B cell (primary cell): ENCODE measurements at regions not wholly inside any gene's neighbourhood (a gene's known extent, or its start where the extent isn't known, plus 50 kb on each side); places are given as distances from the start of the nearest gene placed in this dataset.

Source experiments
- ATAC-seq: fragments of 200-7000 bp; cut with Tn5 transposase; one replicate; pipeline ENCODE4 v1.10.0; 2021; ENCODE audit warnings: low read depth, mild to moderate bottlenecking, moderate number of reproducible peaks, moderate library complexity
- CTCF ChIA-PET: fragments of 350-600 bp; sonication (Branson Sonifier 250); formaldehyde crosslinking; loops from one replicate; lab custom pipeline; 2021; ENCODE audit warnings: antibody characterized with exemption, inconsistent platforms; lab: Charles Lee
- POLR2A ChIA-PET: fragments of 350-600 bp; sonication (Branson Sonifier 250); formaldehyde crosslinking; loops from one replicate; lab custom pipeline; 2021; ENCODE audit warnings: antibody characterized with exemption; lab: Charles Lee
- DNase-seq: peaks from one replicate; pipeline ENCODE4 v3.0.0; 2013
- H2AFZ ChIP-seq: 2 replicates; pipeline ENCODE4 v1.6.1; 2012; ENCODE audit warnings: mild to moderate bottlenecking, low read depth, low read length; ENCODE audit not compliant: insufficient read depth, poor library complexity, severe bottlenecking
- H3K27ac ChIP-seq, 2 donors: 1 replicate in 1 of 2; 2 replicates in 1 of 2; pipeline ENCODE4 v1.5.1; 2012 to 2013; ENCODE audit warnings: low read length in 2 of 2, mild to moderate bottlenecking in 2 of 2, moderate library complexity in 1 of 2
- H3K27me3 ChIP-seq, 4 experiments: fragments of 200-600 bp in 1 of 4; sonication (generic) in 1 of 4; replicated peaks in 1 of 4; 1 replicate in 2 of 4; 2 replicates in 2 of 4; pipeline versions ENCODE4 v1.6.1 to v1.7.0; 2013 to 2016; ENCODE audit warnings: low read length in 3 of 4, mild to moderate bottlenecking in 2 of 4, mixed read lengths in 1 of 4, moderate library complexity in 1 of 4; ENCODE audit not compliant: insufficient read depth in 4 of 4, control insufficient read depth in 3 of 4; ENCODE audit errors: control extremely low read depth in 1 of 4
- H3K36me3 ChIP-seq, 2 experiments: replicated peaks in 1 of 2; 1 replicate in 1 of 2; 2 replicates in 1 of 2; pipeline versions ENCODE4 v1.6.1 to v1.7.1; 2013; ENCODE audit warnings: low read length in 1 of 2; ENCODE audit not compliant: insufficient read depth in 2 of 2, control insufficient read depth in 1 of 2; ENCODE audit errors: control extremely low read depth in 1 of 2, extremely low read depth in 1 of 2
- H3K4me1 ChIP-seq, 2 donors: fragments of 200-600 bp in 1 of 2; sonication (generic) in 1 of 2; 1 replicate in 1 of 2; 2 replicates in 1 of 2; pipeline versions ENCODE4 v1.5.1 to v1.6.1; 2013 to 2017; ENCODE audit warnings: low read length in 2 of 2; ENCODE audit not compliant: control insufficient read depth in 2 of 2, insufficient read depth in 2 of 2
- H3K4me2 ChIP-seq: replicated peaks from 2 replicates; pipeline ENCODE3; 2012; ENCODE audit warnings: mild to moderate bottlenecking, low read depth, low read length; ENCODE audit not compliant: poor library complexity, severe bottlenecking
- H3K4me3 ChIP-seq, 5 experiments: fragments of 200-600 bp in 1 of 5; sonication (generic) in 1 of 5; 1 replicate in 3 of 5; 2 replicates in 2 of 5; pipeline versions ENCODE4 v1.5.1 to v1.7.0; 2011 to 2016; ENCODE audit warnings: low read length in 4 of 5, mild to moderate bottlenecking in 4 of 5, low read depth in 2 of 5, control low read depth in 1 of 5, moderate library complexity in 1 of 5; ENCODE audit not compliant: insufficient read depth in 1 of 5; ENCODE audit errors: control extremely low read depth in 1 of 5, extremely low read depth in 1 of 5
- H3K79me2 ChIP-seq: fragments of 200-600 bp; sonication (generic); one replicate; pipeline ENCODE4 v1.6.0; 2016; ENCODE audit warnings: low read length; ENCODE audit not compliant: control insufficient read depth, insufficient read depth
- H3K9ac ChIP-seq: fragments of 200-600 bp; sonication (generic); 2 replicates; pipeline ENCODE4 v1.6.1; 2017; ENCODE audit warnings: mild to moderate bottlenecking, low read length, moderate library complexity
- H3K9me3 ChIP-seq, 3 donors: one replicate each; pipeline versions ENCODE4 v1.6.1 to v1.7.1; 2013; ENCODE audit warnings: low read length in 2 of 3; ENCODE audit not compliant: control insufficient read depth in 2 of 3, insufficient read depth in 1 of 3; ENCODE audit errors: control extremely low read depth in 1 of 3
- H4K20me1 ChIP-seq: 2 replicates; pipeline ENCODE4 v1.6.0; 2012; ENCODE audit warnings: mild to moderate bottlenecking, low read length; ENCODE audit not compliant: insufficient read depth, control insufficient read depth, poor library complexity, severe bottlenecking
- H3K27ac Mint-ChIP-seq: one replicate; pipeline ENCODE4 v1.8.0; 2021; ENCODE audit warnings: mixed read lengths
- H3K27me3 Mint-ChIP-seq: one replicate; pipeline ENCODE4 v1.8.0; 2021; ENCODE audit warnings: mixed read lengths
- H3K4me1 Mint-ChIP-seq: one replicate; pipeline ENCODE4 v1.8.0; 2021; ENCODE audit warnings: mixed read lengths
- H3K4me3 Mint-ChIP-seq: one replicate; pipeline ENCODE4 v1.8.0; 2021; ENCODE audit warnings: mixed read lengths
- H3K9me3 Mint-ChIP-seq: one replicate; pipeline ENCODE4 v1.8.0; 2022; ENCODE audit warnings: mixed read lengths; ENCODE audit not compliant: insufficient read depth
- EZH2 ChIP-seq: IDR thresholded peaks from 2 replicates; pipeline ENCODE4 v1.6.1; 2012; ENCODE audit warnings: borderline replicate concordance, low read depth, mild to moderate bottlenecking, moderate library complexity, low read length; ENCODE audit not compliant: insufficient read depth, poor library complexity, severe bottlenecking
- WGBS: methylation state at CpG from one replicate; pipeline ENCODE4 v1.1.5; 2013; ENCODE audit warnings: missing lambda C conversion rate; ENCODE audit not compliant: insufficient coverage; 5-methylcytosine and 5-hydroxymethylcytosine counted together
- intact Hi-C: fragments of 100-400 bp; cut with micrococcal nuclease; formaldehyde crosslinking; loops from one replicate; pipeline ENCODE4 v1.10.0; 2022
- TF ChIP-seq, protein P1 (sequence below): fragments of 200-600 bp; IDR thresholded peaks from one replicate; pipeline ENCODE4 v1.8.0; 2022; ENCODE audit warnings: antibody characterized with exemption, mild to moderate bottlenecking

DNA sequence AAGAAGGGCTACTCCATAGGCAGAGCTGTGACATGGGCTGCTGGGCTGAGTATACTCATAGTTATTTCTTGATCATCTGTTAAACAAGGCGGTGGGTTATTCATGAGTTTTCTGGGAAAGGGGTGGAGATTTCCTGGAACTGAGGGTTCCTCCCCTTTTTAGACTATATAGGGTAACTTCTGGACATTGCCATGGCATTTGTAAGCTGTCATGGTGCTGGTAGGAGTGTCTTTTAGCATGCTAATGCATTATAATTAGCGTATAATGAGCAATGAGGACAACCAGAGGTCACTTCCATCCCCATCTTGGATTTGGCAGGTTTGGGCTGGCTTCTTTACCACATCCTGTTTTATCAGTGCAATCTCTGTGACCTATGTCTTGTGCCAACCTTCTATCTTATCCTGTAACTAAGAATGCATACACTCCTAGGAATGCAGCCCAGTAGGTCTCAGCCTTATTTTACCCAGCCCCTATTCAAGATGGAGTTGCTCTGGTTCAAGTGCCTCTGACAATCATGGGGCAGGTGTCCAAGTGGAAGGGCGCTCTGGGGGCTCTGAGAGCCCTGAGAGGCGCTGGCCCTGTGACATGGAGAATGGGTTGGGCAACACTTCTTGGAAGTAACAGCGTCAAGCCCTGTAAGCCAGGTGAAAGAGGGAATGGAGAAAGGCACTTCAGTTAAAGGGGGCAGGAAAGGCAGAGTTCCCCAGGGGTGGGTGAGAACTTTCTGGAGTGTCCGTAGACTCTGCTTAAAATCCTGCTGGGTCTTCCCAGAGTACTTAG lies 354.2 kb upstream of the SULF2 start:
- H3K9me3 ChIP-seq = peaks cover 0 to 26% (median 4%) of the 10 kb centered on the region in 3 donors
- no peak overlapping the region for H3K4me3 Mint-ChIP-seq

DNA sequence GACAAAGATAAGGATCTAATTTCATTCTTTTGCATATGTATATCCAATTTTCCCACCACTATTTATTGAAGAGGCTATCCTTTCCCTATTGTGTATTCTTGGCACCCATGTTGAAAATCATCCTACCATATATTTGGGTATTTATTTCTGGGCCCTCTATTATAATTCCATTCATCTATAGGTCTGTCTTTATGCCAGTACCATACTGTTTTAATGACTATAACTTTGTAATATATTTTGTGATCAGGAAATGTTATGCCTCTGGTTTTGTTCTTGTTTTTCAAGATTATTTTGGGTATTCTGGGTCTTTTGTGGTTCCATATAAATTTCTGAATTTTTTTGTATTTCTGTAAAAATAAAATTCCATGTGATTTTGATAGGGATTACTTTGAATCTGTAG lies 347.6 kb upstream of the SULF2 start:
- Mint-ChIP-seq H3K27me3 (peaks cover 46% of the 10 kb centered on the region), H3K9me3 (peaks cover 3% of the 10 kb centered on the region), H3K27ac (no peak overlapping the region), H3K4me3 (no peak overlapping the region), H3K4me1 (no peaks in the 10 kb centered on the region)
- Histone ChIP-seq H3K4me2 (no peak overlapping the region), H4K20me1 (no peaks in the 10 kb centered on the region), H3K79me2 (no peaks in the 10 kb centered on the region), H3K36me3 (no peaks in the 10 kb centered on the region), H3K4me3 (no peak overlapping the region), H3K27ac (no peak overlapping the region), H3K27me3 (peaks cover 0 to 6% (median 0%) of the 10 kb centered on the region in 4 experiments), H2AFZ (no peak overlapping the region), H3K4me1 (no peaks in the 10 kb centered on the region), H3K9me3 (peaks cover 0 to 5% (median 2%) of the 10 kb centered on the region in 3 donors), H3K9ac (no peak overlapping the region)
- no peak for TF ChIP-seq EZH2
- ChIA-PET CTCF (no interaction called here), POLR2A (no interaction called here)
- intact Hi-C loops = no loop called here
- DNase-seq = no peak
- no peak for ATAC-seq

More for the DNA sequence above, 354.2 kb upstream of the SULF2 start:
- intact Hi-C loops = no loop called here
- Histone ChIP-seq H3K4me2 (no peak overlapping the region), H3K27me3 (peaks cover 0 to 15% (median 4%) of the 10 kb centered on the region in 4 experiments), H3K27ac (no peak overlapping the region), H3K4me3 (no peak overlapping the region), H4K20me1 (no peaks in the 10 kb centered on the region), H3K79me2 (no peaks in the 10 kb centered on the region), H3K9ac (no peak overlapping the region), H3K36me3 (no peaks in the 10 kb centered on the region), H3K4me1 (no peaks in the 10 kb centered on the region), H2AFZ (no peak overlapping the region)
- ChIA-PET POLR2A (no interaction called here), CTCF (no interaction called here)
- Mint-ChIP-seq H3K27ac (no peak overlapping the region), H3K9me3 (peaks cover 8% of the 10 kb centered on the region), H3K27me3 (peaks cover 42% of the 10 kb centered on the region), H3K4me1 (no peaks in the 10 kb centered on the region)
- DNase-seq (no peak), ATAC-seq (no peak)
- TF ChIP-seq, protein P1, sequence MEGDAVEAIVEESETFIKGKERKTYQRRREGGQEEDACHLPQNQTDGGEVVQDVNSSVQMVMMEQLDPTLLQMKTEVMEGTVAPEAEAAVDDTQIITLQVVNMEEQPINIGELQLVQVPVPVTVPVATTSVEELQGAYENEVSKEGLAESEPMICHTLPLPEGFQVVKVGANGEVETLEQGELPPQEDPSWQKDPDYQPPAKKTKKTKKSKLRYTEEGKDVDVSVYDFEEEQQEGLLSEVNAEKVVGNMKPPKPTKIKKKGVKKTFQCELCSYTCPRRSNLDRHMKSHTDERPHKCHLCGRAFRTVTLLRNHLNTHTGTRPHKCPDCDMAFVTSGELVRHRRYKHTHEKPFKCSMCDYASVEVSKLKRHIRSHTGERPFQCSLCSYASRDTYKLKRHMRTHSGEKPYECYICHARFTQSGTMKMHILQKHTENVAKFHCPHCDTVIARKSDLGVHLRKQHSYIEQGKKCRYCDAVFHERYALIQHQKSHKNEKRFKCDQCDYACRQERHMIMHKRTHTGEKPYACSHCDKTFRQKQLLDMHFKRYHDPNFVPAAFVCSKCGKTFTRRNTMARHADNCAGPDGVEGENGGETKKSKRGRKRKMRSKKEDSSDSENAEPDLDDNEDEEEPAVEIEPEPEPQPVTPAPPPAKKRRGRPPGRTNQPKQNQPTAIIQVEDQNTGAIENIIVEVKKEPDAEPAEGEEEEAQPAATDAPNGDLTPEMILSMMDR = no peak
- no peak for TF ChIP-seq EZH2
- 89% methylated on average over 6 of the region's 6 CpGs for WGBS
